ENCODE measurements at regions not wholly inside any gene's neighbourhood (a gene's known extent, or its start where the extent isn't known, plus 50 kb on each side); places are given as distances from the start of the nearest gene placed in this dataset.

DNA sequence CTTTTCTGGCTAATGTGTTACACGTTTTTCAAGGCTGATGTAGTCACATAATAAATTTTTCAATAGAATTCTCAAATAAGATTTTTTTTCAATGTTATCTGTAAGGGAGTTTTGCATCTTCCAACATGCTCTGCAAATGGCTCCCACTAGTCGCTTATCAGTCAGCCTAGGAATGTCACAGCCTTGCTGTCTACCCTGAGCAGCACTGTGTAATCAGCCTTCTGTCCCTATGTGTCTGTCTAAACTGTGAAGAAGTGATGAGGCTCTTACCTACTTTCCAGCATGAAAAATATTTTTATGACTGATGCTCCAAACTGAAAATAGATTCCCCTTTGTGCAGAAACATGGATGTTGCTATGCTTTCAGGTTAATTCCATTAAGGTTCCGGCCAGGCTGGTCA is 75.1 kb upstream of the FAM216B start:
- Histone ChIP-seq H3K36me3 (ENCODE audit: insufficient read depth, low read length) (no peaks in the 10 kb centered on the region), H3K9ac (ENCODE audit: low read depth, low read length) (no peak overlapping the region), H3K4me3 (ENCODE audit: low read depth in 1 of 2, low read length in 2 of 2) (no peak overlapping the region), H3K4me2 (ENCODE audit: insufficient read depth, low read length) (no peak overlapping the region), H3K79me2 (ENCODE audit: insufficient read depth, low read length) (no peaks in the 10 kb centered on the region), H4K20me1 (ENCODE audit: insufficient read depth, low read length) (no peaks in the 10 kb centered on the region), H2AFZ (ENCODE audit: low read depth, low read length) (no peak overlapping the region), H3K27ac (ENCODE audit: low read length) (no peak overlapping the region), H3K9me3 (ENCODE audit: insufficient read depth, low read length, severe bottlenecking) (no peaks in the 10 kb centered on the region), H3K27me3 (ENCODE audit: insufficient read depth, low read length, poor library complexity) (peaks cover 5% of the 10 kb centered on the region), H3K4me1 (ENCODE audit: insufficient read depth, low read length) (no peaks in the 10 kb centered on the region)
- no peak for TF ChIP-seq CTCF (IDR thresholded peaks at IDR 0.05; ENCODE audit: borderline replicate concordance, extremely low read depth, low read length, poor library complexity, severe bottlenecking)
- no peak for TF ChIP-seq EZH2 (IDR thresholded peaks at IDR 0.05; ENCODE audit: borderline replicate concordance, low read depth, low read length, severe bottlenecking)
- no peak for DNase-seq
- ATAC-seq (ENCODE audit: insufficient read depth, low read depth) = no peak

- Histone ChIP-seq H3K9ac (ENCODE audit: low read depth, low read length) (no peak overlapping the region), H2AFZ (ENCODE audit: low read depth, low read length) (no peak overlapping the region), H3K9me3 (ENCODE audit: insufficient read depth, low read length, severe bottlenecking) (no peaks in the 10 kb centered on the region), H3K36me3 (ENCODE audit: insufficient read depth, low read length) (no peaks in the 10 kb centered on the region), H3K27ac (ENCODE audit: low read length) (no peak overlapping the region), H3K4me3 (ENCODE audit: low read depth in 1 of 2, low read length in 2 of 2) (no peak overlapping the region), H3K79me2 (ENCODE audit: insufficient read depth, low read length) (no peaks in the 10 kb centered on the region), H4K20me1 (ENCODE audit: insufficient read depth, low read length) (no peaks in the 10 kb centered on the region), H3K27me3 (ENCODE audit: insufficient read depth, low read length, poor library complexity) (peaks cover 5% of the 10 kb centered on the region), H3K4me1 (ENCODE audit: insufficient read depth, low read length) (no peaks in the 10 kb centered on the region), H3K4me2 (ENCODE audit: insufficient read depth, low read length) (no peak overlapping the region)
- TF ChIP-seq EZH2 (IDR thresholded peaks at IDR 0.05; ENCODE audit: borderline replicate concordance, low read depth, low read length, severe bottlenecking) (no peak), CTCF (IDR thresholded peaks at IDR 0.05; ENCODE audit: borderline replicate concordance, extremely low read depth, low read length, poor library complexity, severe bottlenecking) (no peak)
- ATAC-seq (ENCODE audit: insufficient read depth, low read depth) (no peak), DNase-seq (no peak)
Observed at GRCh38 chr13:42707048-42707447, 74.3 kb upstream of the FAM216B start.

GRCh38 chr13:42707586-42707985 is 73.8 kb upstream of the FAM216B start:
- no peaks in the 10 kb centered on the region for H3K79me2 ChIP-seq (ENCODE audit: insufficient read depth, low read length)
- H3K9me3 ChIP-seq (ENCODE audit: insufficient read depth, low read length, severe bottlenecking) = no peaks in the 10 kb centered on the region
- H3K27ac ChIP-seq (ENCODE audit: low read length) = no peak overlapping the region
- no peaks in the 10 kb centered on the region for H3K4me1 ChIP-seq (ENCODE audit: insufficient read depth, low read length)
- H3K4me2 ChIP-seq (ENCODE audit: insufficient read depth, low read length) = no peak overlapping the region
- DNase-seq (no peak), ATAC-seq (ENCODE audit: insufficient read depth, low read depth) (no peak)
- no peak overlapping the region for H3K4me3 ChIP-seq (ENCODE audit: low read depth in 1 of 2, low read length in 2 of 2)
- no peak overlapping the region for H3K9ac ChIP-seq (ENCODE audit: low read depth, low read length)
- H3K36me3 ChIP-seq (ENCODE audit: insufficient read depth, low read length) = no peaks in the 10 kb centered on the region
- no peaks in the 10 kb centered on the region for H4K20me1 ChIP-seq (ENCODE audit: insufficient read depth, low read length)
- TF ChIP-seq CTCF (IDR thresholded peaks at IDR 0.05; ENCODE audit: borderline replicate concordance, extremely low read depth, low read length, poor library complexity, severe bottlenecking) = no peak
- TF ChIP-seq EZH2 (IDR thresholded peaks at IDR 0.05; ENCODE audit: borderline replicate concordance, low read depth, low read length, severe bottlenecking) = no peak
- peaks cover 2% of the 10 kb centered on the region for H3K27me3 ChIP-seq (ENCODE audit: insufficient read depth, low read length, poor library complexity)
- no peak overlapping the region for H2AFZ ChIP-seq (ENCODE audit: low read depth, low read length)

GRCh38 chr13:42708391-42708790 is 73.0 kb upstream of the FAM216B start:
- TF ChIP-seq EZH2 (IDR thresholded peaks at IDR 0.05; ENCODE audit: borderline replicate concordance, low read depth, low read length, severe bottlenecking) (no peak), CTCF (IDR thresholded peaks at IDR 0.05; ENCODE audit: borderline replicate concordance, extremely low read depth, low read length, poor library complexity, severe bottlenecking) (no peak)
- Histone ChIP-seq H4K20me1 (ENCODE audit: insufficient read depth, low read length) (no peaks in the 10 kb centered on the region), H3K9ac (ENCODE audit: low read depth, low read length) (no peak overlapping the region), H3K36me3 (ENCODE audit: insufficient read depth, low read length) (no peaks in the 10 kb centered on the region), H3K4me3 (ENCODE audit: low read depth in 1 of 2, low read length in 2 of 2) (no peak overlapping the region), H3K4me1 (ENCODE audit: insufficient read depth, low read length) (no peaks in the 10 kb centered on the region), H3K9me3 (ENCODE audit: insufficient read depth, low read length, severe bottlenecking) (no peaks in the 10 kb centered on the region), H3K27ac (ENCODE audit: low read length) (no peak overlapping the region), H3K27me3 (ENCODE audit: insufficient read depth, low read length, poor library complexity) (no peaks in the 10 kb centered on the region), H3K4me2 (ENCODE audit: insufficient read depth, low read length) (no peak overlapping the region), H2AFZ (ENCODE audit: low read depth, low read length) (no peak overlapping the region), H3K79me2 (ENCODE audit: insufficient read depth, low read length) (no peaks in the 10 kb centered on the region)
- DNase-seq (no peak), ATAC-seq (ENCODE audit: insufficient read depth, low read depth) (no peak)
